ENCODE measurements at regions not wholly inside any gene's neighbourhood (a gene's known extent, or its start where the extent isn't known, plus 50 kb on each side); places are given as distances from the start of the nearest gene placed in this dataset.

DNA sequence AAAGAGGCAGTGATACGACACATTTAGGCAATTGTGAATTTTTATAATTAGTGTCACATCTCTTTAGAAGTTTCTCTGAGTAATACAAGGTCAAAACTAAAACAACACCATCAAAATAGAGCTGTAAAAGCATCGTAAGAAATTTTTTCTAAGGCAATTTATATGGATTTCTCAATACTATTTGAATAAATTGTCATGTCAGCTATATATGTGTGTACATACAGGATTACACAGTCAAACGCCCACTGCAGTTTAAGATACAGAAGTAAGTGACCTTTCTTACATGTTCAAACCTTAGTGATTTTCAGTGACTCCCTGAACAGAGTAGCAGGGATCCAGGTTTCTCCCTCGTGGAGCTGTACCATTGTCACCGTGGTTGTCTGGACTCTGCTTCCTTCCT lies 129.1 kb upstream of the CBLN2 start:
- no peak for TF ChIP-seq POLR2A (IDR thresholded peaks at IDR 0.05; ENCODE audit: low read depth, low read length)
- TF ChIP-seq EZH2 (IDR thresholded peaks at IDR 0.05; ENCODE audit: borderline replicate concordance, low read depth, low read length, severe bottlenecking), result no peak
- TF ChIP-seq POLR2AphosphoS5 (IDR thresholded peaks at IDR 0.05; ENCODE audit: insufficient read depth, low read depth, low read length), result no peak
- TF ChIP-seq, protein P1, sequence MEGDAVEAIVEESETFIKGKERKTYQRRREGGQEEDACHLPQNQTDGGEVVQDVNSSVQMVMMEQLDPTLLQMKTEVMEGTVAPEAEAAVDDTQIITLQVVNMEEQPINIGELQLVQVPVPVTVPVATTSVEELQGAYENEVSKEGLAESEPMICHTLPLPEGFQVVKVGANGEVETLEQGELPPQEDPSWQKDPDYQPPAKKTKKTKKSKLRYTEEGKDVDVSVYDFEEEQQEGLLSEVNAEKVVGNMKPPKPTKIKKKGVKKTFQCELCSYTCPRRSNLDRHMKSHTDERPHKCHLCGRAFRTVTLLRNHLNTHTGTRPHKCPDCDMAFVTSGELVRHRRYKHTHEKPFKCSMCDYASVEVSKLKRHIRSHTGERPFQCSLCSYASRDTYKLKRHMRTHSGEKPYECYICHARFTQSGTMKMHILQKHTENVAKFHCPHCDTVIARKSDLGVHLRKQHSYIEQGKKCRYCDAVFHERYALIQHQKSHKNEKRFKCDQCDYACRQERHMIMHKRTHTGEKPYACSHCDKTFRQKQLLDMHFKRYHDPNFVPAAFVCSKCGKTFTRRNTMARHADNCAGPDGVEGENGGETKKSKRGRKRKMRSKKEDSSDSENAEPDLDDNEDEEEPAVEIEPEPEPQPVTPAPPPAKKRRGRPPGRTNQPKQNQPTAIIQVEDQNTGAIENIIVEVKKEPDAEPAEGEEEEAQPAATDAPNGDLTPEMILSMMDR (IDR thresholded peaks at IDR 0.05; ENCODE audit: extremely low read depth in 1 of 2, insufficient read depth in 1 of 2, low read depth in 1 of 2, low read length in 2 of 2), result no peak
- no peak for TF ChIP-seq FOS (IDR thresholded peaks at IDR 0.05; ENCODE audit: borderline replicate concordance, insufficient read depth, low read length)

Measured in endothelial cell of umbilical vein (primary cell).